GM18519 (cell line): ENCODE measurements at regions not wholly inside any gene's neighbourhood (a gene's known extent, or its start where the extent isn't known, plus 50 kb on each side); places are given as distances from the start of the nearest gene placed in this dataset.
"Not testable (repeated sequence)": the region's sequence is repeated elsewhere in the genome, so short reads cannot be mapped to it uniquely, and the experiment has no call there.

Experiments used
- ATAC-seq: cut with Tn5 transposase; IDR thresholded peaks from one replicate; pipeline ENCODE4 v1.9.1; 2021; ENCODE audit warnings: mild to moderate bottlenecking, moderate library complexity; ENCODE audit not compliant: unreplicated experiment, low FRiP score

DNA sequence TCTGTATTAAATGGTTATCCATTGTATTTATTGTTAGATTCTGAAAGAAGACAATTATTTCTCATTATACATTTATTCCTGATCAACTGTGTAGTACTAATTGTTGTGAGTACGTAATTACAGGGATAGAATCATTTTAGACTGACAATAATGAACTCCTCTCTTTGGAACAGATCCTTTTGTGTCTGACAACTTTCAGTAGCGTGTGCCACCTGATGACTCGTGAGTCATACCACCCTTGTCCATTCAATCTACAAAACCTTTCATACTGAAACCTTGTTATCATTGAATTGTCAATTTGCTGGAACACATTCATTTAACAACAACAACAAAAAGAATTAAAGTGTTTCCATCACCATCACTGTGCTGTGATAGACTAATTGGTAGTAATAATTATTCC lies 602.7 kb upstream of the PCDH7 start:
- no peak for ATAC-seq

GRCh38 chr4:30122711-30123110 lies 597.5 kb upstream of the PCDH7 start:
- ATAC-seq: no peak

DNA sequence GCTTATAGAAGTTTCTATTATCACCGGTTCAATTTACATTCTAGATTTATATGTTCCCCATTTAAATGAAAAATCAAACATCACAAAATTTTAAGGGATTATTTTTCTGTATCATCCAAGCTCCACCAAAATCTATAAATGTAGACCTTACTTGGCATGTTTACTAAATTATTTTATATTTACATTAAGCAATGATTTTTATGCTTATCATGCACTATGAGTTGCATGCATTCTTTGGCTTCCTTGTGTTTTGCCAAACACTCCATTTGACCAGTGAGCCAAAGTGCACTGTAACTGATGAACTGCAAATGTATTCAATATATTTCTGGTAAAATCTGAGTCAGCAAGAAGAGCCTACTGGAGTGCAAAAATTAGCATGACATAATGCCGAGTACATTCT lies 595.5 kb upstream of the PCDH7 start:
- not testable (repeated sequence) for ATAC-seq

- ATAC-seq: no peak
Measured at GRCh38 chr4:30125868-30126267, 594.3 kb upstream of the PCDH7 start.

GRCh38 chr4:30126351-30126750 lies 593.8 kb upstream of the PCDH7 start:
- no peak for ATAC-seq

- not testable (repeated sequence) for ATAC-seq
Measured at GRCh38 chr4:30148828-30149227, 571.3 kb upstream of the PCDH7 start.

DNA sequence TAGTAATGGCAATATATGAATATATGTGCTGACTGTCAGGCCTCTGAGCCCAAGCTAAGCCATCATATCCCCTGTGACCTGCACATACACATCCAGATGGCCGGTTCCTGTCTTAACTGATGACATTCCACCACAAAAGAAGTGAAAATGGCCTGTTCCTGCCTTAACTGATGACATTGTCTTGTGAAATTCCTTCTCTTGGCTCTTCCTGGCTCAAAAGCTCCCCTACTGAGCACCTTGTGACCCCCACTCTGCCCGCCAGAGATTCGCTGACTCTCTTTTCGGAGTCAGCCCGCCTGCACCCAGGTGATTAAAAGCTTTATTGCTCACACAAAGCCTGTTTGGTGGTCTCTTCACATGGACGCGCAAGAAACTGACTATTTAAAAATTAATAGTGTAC lies 570.6 kb upstream of the PCDH7 start:
- not testable (repeated sequence) for ATAC-seq

DNA sequence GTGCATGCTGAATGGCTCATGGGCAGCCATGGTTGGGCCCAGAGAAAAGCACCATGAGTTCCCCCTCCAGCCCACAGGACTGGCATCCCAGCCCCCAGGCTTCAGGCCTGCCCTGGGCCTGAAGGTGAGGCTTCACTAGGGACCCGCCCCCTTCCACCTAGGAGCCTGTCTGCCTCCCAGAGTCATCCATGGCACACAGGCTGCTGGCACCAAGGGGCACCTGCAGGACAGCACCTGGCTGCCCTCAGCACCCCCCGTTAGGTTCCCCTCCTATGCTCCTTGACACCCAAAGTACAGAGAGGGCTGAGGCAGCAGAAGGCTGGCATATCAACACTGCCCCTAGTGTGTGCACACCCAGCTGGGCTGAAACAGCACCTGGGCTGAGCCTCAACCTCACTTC lies 566.7 kb upstream of the PCDH7 start:
- no peak for ATAC-seq

DNA sequence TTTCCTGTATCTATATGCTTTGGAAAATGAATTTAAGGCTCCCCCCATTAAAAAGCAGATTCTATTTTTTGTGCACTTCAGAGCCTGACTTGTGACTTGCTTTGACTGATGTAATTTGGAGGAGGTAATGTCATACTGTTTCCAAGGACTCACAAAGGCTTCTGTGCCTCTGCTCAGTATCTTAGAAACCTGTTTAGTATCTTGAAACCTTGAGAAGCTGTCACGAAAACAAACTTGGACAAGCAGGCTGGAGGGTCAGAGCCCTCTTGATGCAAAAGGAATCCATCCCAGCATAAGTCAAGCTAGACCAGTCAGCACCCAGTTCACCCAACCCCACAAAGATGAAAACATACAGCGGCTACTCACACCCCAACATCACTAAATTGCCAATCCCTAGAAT lies 560.0 kb upstream of the PCDH7 start:
- no peak for ATAC-seq

DNA sequence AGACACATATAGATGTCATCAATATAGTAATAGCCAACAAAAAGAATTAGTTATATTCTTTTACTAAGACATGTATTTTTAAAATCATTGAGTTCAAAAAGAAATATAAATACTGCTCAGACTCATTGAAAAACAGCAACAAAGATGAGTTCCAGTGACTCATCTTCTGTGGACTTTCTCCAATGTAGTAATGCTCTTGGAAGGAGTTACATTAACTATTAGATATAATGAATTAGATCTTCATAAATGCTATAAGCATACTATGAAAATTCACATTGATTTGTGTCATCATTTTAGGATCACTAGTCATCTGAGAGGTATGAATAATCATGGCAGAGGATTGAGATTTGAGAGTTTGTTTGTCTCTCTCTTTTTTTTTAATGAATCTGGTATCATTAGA lies 547.8 kb upstream of the PCDH7 start:
- no peak for ATAC-seq

DNA sequence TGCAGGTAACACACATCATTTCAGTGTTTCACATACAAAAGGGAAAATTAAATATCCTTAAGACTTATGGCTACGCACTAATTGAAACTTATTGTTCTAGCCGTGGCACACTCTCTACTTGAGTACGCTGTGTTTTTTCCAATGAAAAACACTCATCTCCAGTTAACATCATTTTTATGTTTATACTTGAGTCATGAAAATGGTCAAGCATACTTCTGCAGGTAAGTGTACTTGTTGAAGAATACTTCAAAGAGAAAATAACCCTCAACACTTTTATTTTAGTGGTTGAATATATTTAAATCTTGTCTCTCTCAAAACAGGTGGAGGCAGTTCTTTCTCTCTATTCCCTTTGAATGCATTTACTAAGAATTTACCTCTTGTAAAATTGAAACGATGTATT lies 538.7 kb upstream of the PCDH7 start:
- ATAC-seq: no peak

DNA sequence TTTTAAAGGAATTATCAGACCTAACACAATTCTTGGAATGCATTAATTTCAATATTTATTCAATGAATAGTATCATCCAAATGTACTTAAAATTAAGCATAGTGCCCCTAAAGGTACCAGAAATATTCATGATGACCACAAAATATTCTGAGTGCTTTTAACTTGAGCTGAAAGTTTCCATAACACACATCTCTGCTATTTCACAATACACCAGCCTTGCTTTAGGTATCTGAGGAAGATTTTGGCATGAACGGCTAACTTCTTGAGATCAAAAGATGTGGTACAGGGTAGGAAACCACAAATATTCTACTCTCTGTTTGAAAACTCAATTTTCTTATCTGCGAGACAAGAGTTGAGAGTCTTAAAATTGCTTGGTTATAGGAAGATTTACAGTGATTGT lies 538.3 kb upstream of the PCDH7 start:
- ATAC-seq: no peak

DNA sequence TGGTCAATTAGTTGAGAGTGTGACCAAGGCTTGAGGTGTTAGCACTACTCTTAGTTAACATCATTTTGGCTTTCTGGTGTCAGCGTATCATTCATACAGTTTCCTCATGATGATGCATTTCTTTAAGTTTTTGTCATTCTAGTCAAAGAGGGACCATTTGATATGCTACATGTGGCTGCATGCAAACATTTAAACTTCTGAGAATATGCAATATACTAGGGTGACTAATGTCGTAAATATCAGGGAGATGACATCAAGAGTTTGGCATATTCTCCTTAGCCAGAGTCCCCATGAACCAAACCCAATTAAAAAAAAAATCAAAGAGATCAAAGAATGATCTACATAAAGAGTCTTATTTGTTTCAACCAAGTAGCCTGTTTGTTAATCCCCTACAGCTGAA lies 537.4 kb upstream of the PCDH7 start:
- ATAC-seq: no peak

DNA sequence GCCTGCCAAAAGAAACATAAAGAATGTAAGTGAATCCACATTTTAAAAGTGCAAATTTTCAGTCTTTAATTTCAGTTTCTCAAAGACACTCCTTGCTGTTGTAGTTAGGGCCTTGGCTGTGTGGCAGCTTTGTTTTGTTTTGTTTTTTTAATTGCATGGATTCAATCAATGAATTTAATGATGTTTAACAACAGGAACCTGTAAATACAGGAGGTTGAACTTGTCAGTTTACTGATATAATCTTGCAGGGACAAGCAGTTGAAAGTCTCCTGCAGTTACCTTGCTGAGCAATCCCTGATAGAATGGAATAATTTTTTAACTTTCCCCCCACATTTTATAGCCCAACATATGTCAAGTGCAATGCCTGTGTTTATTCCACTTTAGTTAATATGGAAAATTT lies 528.3 kb upstream of the PCDH7 start:
- no peak for ATAC-seq

GRCh38 chr4:30207389-30207788 lies 512.8 kb upstream of the PCDH7 start:
- ATAC-seq: no peak

GRCh38 chr4:30208731-30209435 lies 511.3 kb upstream of the PCDH7 start:
- ATAC-seq: no peak

GRCh38 chr4:30215973-30216372 lies 504.2 kb upstream of the PCDH7 start:
- not testable (repeated sequence) for ATAC-seq

- ATAC-seq: no peak
Measured at GRCh38 chr4:30245140-30245539, 475.0 kb upstream of the PCDH7 start.

- ATAC-seq: no peak
Measured at GRCh38 chr4:30256116-30256832, 463.9 kb upstream of the PCDH7 start.

DNA sequence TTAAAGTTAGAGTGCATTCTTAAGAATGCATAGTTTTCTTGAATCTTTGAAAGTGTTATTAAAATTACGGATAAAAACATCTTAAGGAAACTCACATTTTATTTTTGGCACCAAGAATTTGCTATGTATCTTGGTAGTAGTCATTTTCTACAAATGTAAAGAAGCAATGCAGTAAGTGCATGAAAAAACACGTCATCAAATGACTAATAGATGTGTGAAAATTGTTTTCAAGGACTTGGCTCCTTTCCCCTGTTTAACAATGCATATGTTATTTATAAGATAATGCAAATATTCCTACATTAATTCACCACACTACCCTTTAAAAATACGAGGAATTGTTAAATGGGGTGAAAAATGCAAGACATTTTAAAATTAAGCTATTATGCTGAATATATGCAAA lies 461.2 kb upstream of the PCDH7 start:
- ATAC-seq: no peak

DNA sequence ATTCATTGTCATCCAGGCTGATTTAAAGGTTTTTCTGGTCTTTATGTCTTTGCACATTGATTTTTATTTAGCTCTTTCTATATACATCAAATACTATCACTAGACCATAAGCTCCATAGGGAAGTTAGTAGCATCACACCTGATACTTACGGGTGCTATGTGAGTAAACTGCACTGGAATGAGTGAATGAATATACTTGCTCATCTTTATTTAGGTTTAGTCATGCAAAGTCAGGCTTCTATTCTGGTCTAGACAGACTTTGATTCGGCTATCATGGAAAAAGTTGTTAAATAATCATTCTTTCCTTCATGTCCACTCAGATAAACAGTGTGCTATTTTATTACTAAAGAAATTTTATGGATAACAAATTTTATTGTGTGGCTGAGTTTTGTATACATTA lies 457.8 kb upstream of the PCDH7 start:
- no peak for ATAC-seq

- no peak for ATAC-seq
Measured at GRCh38 chr4:30264465-30264864, 455.7 kb upstream of the PCDH7 start.
